K562 (cell line): ENCODE measurements at regions not wholly inside any gene's neighbourhood (a gene's known extent, or its start where the extent isn't known, plus 50 kb on each side); places are given as distances from the start of the nearest gene placed in this dataset.

Experiments used
- ATAC-seq: fragments of 200-7000 bp; cut with Tn5 transposase; 3 replicates; pipeline ENCODE4 v1.9.1; 2020; ENCODE audit warnings: moderate library complexity
- BruUV-seq: library from RNA; stranded (reverse); fragments of 400-500 nt; replicated peaks from 2 replicates; lab custom pipeline; 2021; lab: Mats Ljungman, UMichigan
- CTCF ChIA-PET: fragments of 300-600 bp; formaldehyde crosslinking; extraction: SDS; loops from one replicate; lab custom pipeline; 2021; ENCODE audit warnings: low intra/inter-chr PET ratio; lab: Yijun Ruan, JAX
- POLR2A ChIA-PET: fragments of 300-600, 350-650 bp; sonication (Branson Sonifier 250); formaldehyde crosslinking; extraction: SDS; loops from one replicate; lab custom pipeline; 2021; ENCODE audit warnings: antibody characterized with exemption, inconsistent platforms; lab: Yijun Ruan, JAX
- DNase-seq, 4 experiments: peaks; one replicate each; pipeline versions ENCODE4 v3.0.0 to v3.0.0-alpha.2; 2011 to 2018; ENCODE audit warnings: low spot score in 3 of 4, mixed read lengths in 3 of 4; ENCODE audit errors: extremely low read depth in 1 of 4
- FAIRE-seq: peaks from 2 replicates; lab custom pipeline; 2011; peaks lifted over from hg19 to GRCh38; lab: Jason Lieb, UNC
- H2AFZ ChIP-seq: 2 replicates; pipeline ENCODE4 v1.6.0; 2011; ENCODE audit warnings: low read depth, low read length, control low read depth, inconsistent platforms
- H3K27ac ChIP-seq: fragments of 200-600 bp; 3 replicates; pipeline ENCODE4 v1.8.0; 2011; ENCODE audit warnings: low read depth, mild to moderate bottlenecking, control low read depth, inconsistent platforms, low read length, moderate library complexity, mixed read lengths; ENCODE audit errors: extremely low read depth
- H3K27me3 ChIP-seq, 2 experiments: fragments of 300-600 bp in 1 of 2; 2 replicates in 1 of 2; 3 replicates in 1 of 2; pipeline versions ENCODE4 v1.6.0 to v1.8.0; 2011; ENCODE audit warnings: inconsistent platforms in 2 of 2, low read length in 2 of 2, mild to moderate bottlenecking in 1 of 2, mixed read lengths in 1 of 2, moderate library complexity in 1 of 2; ENCODE audit not compliant: control insufficient read depth in 2 of 2, insufficient read depth in 2 of 2
- H3K36me3 ChIP-seq: fragments of 300-600 bp; 3 replicates; pipeline ENCODE4 v1.8.0; 2011; ENCODE audit warnings: mild to moderate bottlenecking, low read length, inconsistent platforms; ENCODE audit not compliant: control insufficient read depth, insufficient read depth
- H3K4me1 ChIP-seq, 2 experiments: fragments of 200-600 bp in 1 of 2; replicated peaks in 1 of 2; 2 replicates in 1 of 2; 3 replicates in 1 of 2; pipeline versions ENCODE4 v1.5.1 to v1.8.0; 2011; ENCODE audit warnings: inconsistent platforms in 2 of 2, low read length in 2 of 2, mild to moderate bottlenecking in 1 of 2, mixed read lengths in 1 of 2, moderate library complexity in 1 of 2; ENCODE audit not compliant: control insufficient read depth in 2 of 2, insufficient read depth in 2 of 2
- H3K4me2 ChIP-seq: 2 replicates; pipeline ENCODE4 v1.6.1; 2011; ENCODE audit warnings: low read length, control low read depth, inconsistent platforms, mixed read lengths; ENCODE audit not compliant: insufficient read depth
- H3K4me3 ChIP-seq: fragments of 200-600 bp; sonication (generic), shearing (Covaris generic); 2 replicates; pipeline ENCODE4 v1.5.1; 2016; ENCODE audit warnings: control low read depth, inconsistent platforms
- H3K79me2 ChIP-seq: fragments of 200-600 bp; 3 replicates; pipeline ENCODE4 v1.8.0; 2011; ENCODE audit warnings: low read length, inconsistent platforms; ENCODE audit not compliant: control insufficient read depth, insufficient read depth
- H3K9ac ChIP-seq, 2 experiments: 2 replicates each; pipeline versions ENCODE4 v1.6.0 to v1.6.1; 2011; ENCODE audit warnings: low read depth in 2 of 2, low read length in 2 of 2, control low read depth in 1 of 2, inconsistent platforms in 1 of 2, mild to moderate bottlenecking in 1 of 2, mixed read lengths in 1 of 2; ENCODE audit not compliant: insufficient read depth in 1 of 2
- H3K9me1 ChIP-seq: one replicate; pipeline ENCODE4 v1.6.0; 2011; ENCODE audit warnings: inconsistent platforms, mild to moderate bottlenecking, low read length, moderate library complexity; ENCODE audit not compliant: control insufficient read depth, insufficient read depth
- H3K9me3 ChIP-seq: replicated peaks from 2 replicates; pipeline ENCODE4 v1.5.1; 2011; ENCODE audit warnings: low read depth, low read length, inconsistent platforms; ENCODE audit not compliant: control insufficient read depth, insufficient read depth
- H4K20me1 ChIP-seq: replicated peaks from 2 replicates; pipeline ENCODE4 v1.6.1; 2011; ENCODE audit warnings: low read length, inconsistent platforms, mixed read lengths; ENCODE audit not compliant: control insufficient read depth, insufficient read depth
- ATF3 ChIP-seq, 2 experiments: fragments of 450-650 bp in 1 of 2; sonication (generic) in 1 of 2; formaldehyde crosslinking in 1 of 2; IDR thresholded peaks in 1 of 2; conservative IDR thresholded peaks in 1 of 2; 2 replicates each; pipeline versions ENCODE4 v1.6.1 to v1.8.1; 2016 to 2023; ENCODE audit warnings: mild to moderate bottlenecking in 2 of 2, moderate library complexity in 2 of 2, inconsistent platforms in 1 of 2, missing genetic modification reagents in 1 of 2
- CBFA2T3 ChIP-seq: fragments of 450-650 bp; IDR thresholded peaks from 2 replicates; pipeline ENCODE4 v1.6.1; 2017
- DEAF1 ChIP-seq: fragments of 450-650 bp; formaldehyde crosslinking; IDR thresholded peaks from 2 replicates; pipeline ENCODE4 v1.4.0; 2020; ENCODE audit warnings: mild to moderate bottlenecking, moderate library complexity
- PATZ1 ChIP-seq: fragments of 250-450 bp; sonication (Bioruptor Pico); IDR thresholded peaks from 2 replicates; pipeline ENCODE4 v1.5.0; 2020; ENCODE audit warnings: mild to moderate bottlenecking, borderline replicate concordance
- PHB ChIP-seq: fragments of 250-450 bp; sonication (Bioruptor Pico); IDR thresholded peaks from 2 replicates; pipeline ENCODE4 v1.5.0; 2021
- SETDB1 ChIP-seq: IDR thresholded peaks from one replicate; pipeline ENCODE4 v1.6.1; 2012; ENCODE audit warnings: low read length, control low read depth, inconsistent platforms
- SRSF1 ChIP-seq: fragments of 200-400 bp; formaldehyde crosslinking; IDR thresholded peaks from 2 replicates; pipeline ENCODE4 v1.6.1; 2017; ENCODE audit warnings: mild to moderate bottlenecking, low read depth, low read length, moderate library complexity
- ZNF445 ChIP-seq: fragments of 250-450 bp; sonication (Bioruptor Pico); IDR thresholded peaks from 2 replicates; pipeline ENCODE4 v1.4.0; 2020; ENCODE audit warnings: low read depth, mild to moderate bottlenecking, moderate library complexity
- WGBS: fragments of 100-300 bp; shearing (Covaris generic); methylation state at CpG from one replicate; pipeline ENCODE4 v1.1.6; 2016; ENCODE audit warnings: low coverage, mixed read lengths; ENCODE audit not compliant: insufficient coverage; ENCODE audit errors: missing lambda C conversion rate; 5-methylcytosine and 5-hydroxymethylcytosine counted together
- in situ Hi-C: fragments of 300-500 bp; cut with MboI; formaldehyde crosslinking; loops from 4 replicates; pipeline ENCODE4 v1.15.0; 2018; ENCODE audit warnings: inconsistent platforms, mixed read lengths
- intact Hi-C: fragments of 100-400 bp; cut with micrococcal nuclease; formaldehyde crosslinking; loops from 2 replicates; pipeline ENCODE4 v1.14.2; 2022

GRCh38 chr2:145343287-145343686, 823.4 kb upstream of the ZEB2 start:
- in situ Hi-C loops = no loop called here
- POLR2A ChIA-PET = interaction anchor here (0.5 to 1.2 kb wide), 2 partner anchors 13 to 24 kb away, joined by 3 to 4 read pairs; no protein-coding TSS in a partner anchor
- no peak for DNase-seq

GRCh38 chr2:145341536-145341935, 821.6 kb upstream of the ZEB2 start:
- no TSS peak for BruUV-seq
- peak in 1 of 4 experiments; percentile 5 for DNase-seq
- ATAC-seq = no peak
- Histone ChIP-seq H3K4me3 (no peak overlapping the region), H3K9me1 (no peaks in the 10 kb centered on the region), H3K9me3 (no peaks in the 10 kb centered on the region), H4K20me1 (no peaks in the 10 kb centered on the region), H3K79me2 (no peaks in the 10 kb centered on the region), H2AFZ (0 out of 2 replicates have a peak overlapping the region, but pooled peaks have one; percentile 21), H3K27ac (no peak overlapping the region), H3K36me3 (no peaks in the 10 kb centered on the region), H3K4me1 (no peaks in the 10 kb centered on the region), H3K9ac (no peak overlapping the region), H3K27me3 (no peaks in the 10 kb centered on the region), H3K4me2 (no peak overlapping the region)
- FAIRE-seq = peak; percentile 15
- ChIA-PET CTCF (no interaction called here), POLR2A (interaction anchor here (0.6 kb wide), 1 partner anchor 51 kb away, joined by 3 read pairs; no protein-coding TSS in a partner anchor)
- WGBS = 15% methylated on average over 2 of the region's 2 CpGs
- in situ Hi-C loops = no loop called here
- intact Hi-C loops = no loop called here
- TF ChIP-seq CBFA2T3 (peak; percentile 45; the same call in 1 of the 2 replicates), SETDB1 (no peak), PHB (CRISPR knock-in tag) (no peak), ZNF445 (CRISPR knock-in tag) (no peak), PATZ1 (no peak), DEAF1 (CRISPR knock-in tag) (no peak)

More at GRCh38 chr2:145343287-145343686, 823.4 kb upstream of the ZEB2 start:
- H3K79me2 ChIP-seq = no peaks in the 10 kb centered on the region
- H3K4me2 ChIP-seq = no peak overlapping the region
- FAIRE-seq = no peak
- H3K4me3 ChIP-seq = no peak overlapping the region
- H4K20me1 ChIP-seq = no peaks in the 10 kb centered on the region
- no peaks in the 10 kb centered on the region for H3K4me1 ChIP-seq
- TF ChIP-seq ATF3 (IDR thresholded peaks at IDR 0.05) (peak; percentile 41), ATF3 (CRISPR knock-in tag; conservative IDR thresholded peaks at IDR 0.05) (no peak), SRSF1 (no peak)
- TF ChIP-seq, all 486 proteins: peak for 1
- ATAC-seq = no peak
- no peaks in the 10 kb centered on the region for H3K27me3 ChIP-seq
- WGBS = 32% methylated on average over 2 of the region's 2 CpGs
- H3K9ac ChIP-seq = no peak overlapping the region
- CTCF ChIA-PET = no interaction called here
- H3K36me3 ChIP-seq = no peaks in the 10 kb centered on the region
- no peak overlapping the region for H2AFZ ChIP-seq
- BruUV-seq = no TSS peak
- no peak overlapping the region for H3K27ac ChIP-seq
- intact Hi-C loops = no loop called here
- no peaks in the 10 kb centered on the region for H3K9me3 ChIP-seq
- H3K9me1 ChIP-seq = no peaks in the 10 kb centered on the region
